Caki2 (cell line): ENCODE measurements at regions not wholly inside any gene's neighbourhood (a gene's known extent, or its start where the extent isn't known, plus 50 kb on each side); places are given as distances from the start of the nearest gene placed in this dataset.
"Not testable (repeated sequence)": the region's sequence is repeated elsewhere in the genome, so short reads cannot be mapped to it uniquely, and the experiment has no call there.

Experiments used
- DNase-seq: peaks from one replicate; pipeline ENCODE4 v3.0.0-alpha.2; 2015; ENCODE audit warnings: low read depth
- in situ Hi-C: cut with HindIII; loops from 2 replicates; pipeline ENCODE4 v1.10.0; 2016; ENCODE audit warnings: low sequenced_read_pairs, low pct_unique_long_range_greater_than_20kb, mixed read lengths

DNA sequence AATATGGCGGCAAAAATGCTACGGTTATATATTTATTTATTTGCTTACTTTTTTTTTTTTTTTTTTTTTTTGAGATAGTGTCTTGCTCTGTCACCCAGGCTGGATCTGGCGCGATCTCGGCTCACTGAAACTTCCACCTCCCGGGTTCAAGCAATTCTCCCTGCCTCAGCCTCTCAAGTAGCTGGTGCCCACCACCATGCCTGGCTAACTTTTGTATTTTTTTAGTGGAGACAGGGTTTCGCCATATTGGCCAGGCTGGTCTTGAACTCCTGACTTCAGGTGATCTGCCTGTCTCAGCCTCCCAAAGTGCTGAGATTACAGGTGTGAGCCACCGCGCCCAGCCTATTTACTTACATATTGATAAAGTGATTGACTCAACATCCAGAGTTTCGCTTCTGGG lies 511.6 kb downstream of the ZPLD1 start:
- DNase-seq, in situ Hi-C loops: not testable (repeated sequence)

DNA sequence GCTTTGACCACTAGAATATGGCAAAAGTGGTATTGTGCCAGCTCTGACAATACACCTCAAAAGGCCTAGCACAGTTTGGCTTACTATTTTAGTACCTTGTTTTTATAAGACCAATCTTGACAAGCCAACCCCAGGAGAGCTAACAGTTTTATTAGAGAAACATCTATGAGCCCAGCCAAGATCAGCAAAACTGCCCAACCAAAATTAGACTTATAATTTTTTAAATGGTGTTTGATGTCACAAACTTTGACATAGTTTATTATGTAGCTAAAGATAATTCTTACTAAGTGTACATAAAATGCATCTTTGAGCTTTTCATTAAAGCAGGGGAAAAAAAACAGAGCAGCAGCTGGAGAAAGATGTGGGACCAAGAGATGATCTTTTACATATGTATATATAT lies 537.5 kb downstream of the ZPLD1 start:
- in situ Hi-C loops: no loop called here
- no peak for DNase-seq

DNA sequence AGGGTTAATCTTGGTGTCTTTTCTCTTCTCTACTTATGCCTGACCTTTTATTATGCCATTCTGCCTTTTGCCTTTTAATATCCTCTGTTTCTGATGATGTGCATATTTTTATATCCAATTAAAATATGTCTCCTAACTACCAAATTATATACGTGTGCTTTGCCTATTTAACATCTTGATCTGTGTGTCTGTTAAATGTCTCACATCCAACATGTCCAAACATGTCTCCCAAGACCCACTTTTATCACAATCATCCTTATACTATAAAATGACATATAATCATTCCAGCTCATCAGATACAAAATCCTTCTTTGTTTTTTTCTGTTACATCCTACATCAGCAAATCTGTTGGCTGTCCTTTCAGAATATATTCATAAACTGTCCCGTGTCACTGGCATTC lies 539.5 kb downstream of the ZPLD1 start:
- in situ Hi-C loops: no loop called here
- DNase-seq: no peak

DNA sequence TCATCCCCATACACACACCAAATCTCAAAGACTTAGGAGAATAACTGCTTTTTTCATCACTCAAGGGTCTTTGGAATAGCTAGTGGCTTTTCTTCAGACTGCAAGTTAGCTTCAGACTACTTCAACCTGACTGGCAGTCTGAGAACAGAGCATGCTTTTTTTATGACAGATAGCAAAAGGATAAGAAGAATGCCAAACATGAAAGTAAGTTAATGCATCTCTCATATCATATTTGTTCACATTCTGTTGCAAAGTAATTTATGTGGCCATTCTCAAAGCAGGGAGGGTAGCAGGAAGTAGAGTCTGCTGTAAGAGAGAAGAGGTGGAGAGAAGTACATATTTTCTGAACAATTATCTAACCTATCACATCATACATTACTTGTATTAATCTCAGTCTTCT lies 544.4 kb downstream of the ZPLD1 start:
- in situ Hi-C loops: no loop called here
- DNase-seq: no peak

DNA sequence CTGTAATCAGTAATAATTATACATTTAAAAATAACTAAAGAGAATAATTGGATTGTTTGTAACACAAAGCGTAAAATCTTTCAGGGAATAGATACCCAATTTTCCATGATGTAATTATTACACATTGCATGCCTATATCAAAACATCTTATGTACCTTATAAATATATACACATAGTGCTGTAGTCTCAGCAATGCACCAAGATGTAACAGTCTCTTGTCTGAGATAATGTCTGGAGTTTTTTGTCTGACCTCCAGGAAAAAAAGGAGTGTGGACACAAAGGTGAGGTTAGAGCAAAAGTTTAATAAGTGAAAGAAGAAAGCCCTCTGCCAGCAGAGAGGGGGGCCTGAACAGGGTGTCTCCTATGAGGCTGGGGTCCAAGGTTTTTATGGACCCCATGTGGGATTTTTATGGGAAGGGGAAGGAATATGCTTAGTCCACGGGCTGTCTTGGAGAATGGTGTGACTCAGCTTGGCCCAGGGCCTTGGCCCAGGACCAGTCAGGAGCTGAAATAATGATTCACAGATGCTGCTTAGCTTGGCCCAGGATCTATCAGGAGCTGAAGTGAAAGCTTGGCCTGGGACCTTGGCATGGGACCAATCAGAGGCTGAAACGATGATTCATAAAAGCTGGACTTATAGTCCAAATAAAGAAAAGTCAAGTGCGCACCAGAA lies 545.0 kb downstream of the ZPLD1 start:
- DNase-seq: peak; percentile 80
- in situ Hi-C loops: no loop called here

DNA sequence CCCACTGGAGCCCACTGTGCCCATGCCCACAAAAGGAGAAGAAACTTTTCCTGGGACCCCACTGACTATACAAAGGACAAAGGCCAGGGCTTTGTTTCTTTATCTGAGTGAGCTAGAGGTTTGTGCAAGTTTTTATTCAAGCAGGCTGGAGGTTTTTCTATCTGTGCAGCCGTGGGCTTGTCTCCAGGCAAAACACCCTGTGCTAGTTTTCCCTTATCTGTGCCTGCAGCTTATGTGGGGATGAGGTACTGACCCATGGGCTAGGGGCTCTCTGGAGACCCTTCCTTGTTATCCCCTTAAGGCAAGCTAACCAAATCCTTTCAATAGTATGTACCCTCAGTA lies 545.5 kb downstream of the ZPLD1 start:
- no peak for DNase-seq
- in situ Hi-C loops: no loop called here

DNA sequence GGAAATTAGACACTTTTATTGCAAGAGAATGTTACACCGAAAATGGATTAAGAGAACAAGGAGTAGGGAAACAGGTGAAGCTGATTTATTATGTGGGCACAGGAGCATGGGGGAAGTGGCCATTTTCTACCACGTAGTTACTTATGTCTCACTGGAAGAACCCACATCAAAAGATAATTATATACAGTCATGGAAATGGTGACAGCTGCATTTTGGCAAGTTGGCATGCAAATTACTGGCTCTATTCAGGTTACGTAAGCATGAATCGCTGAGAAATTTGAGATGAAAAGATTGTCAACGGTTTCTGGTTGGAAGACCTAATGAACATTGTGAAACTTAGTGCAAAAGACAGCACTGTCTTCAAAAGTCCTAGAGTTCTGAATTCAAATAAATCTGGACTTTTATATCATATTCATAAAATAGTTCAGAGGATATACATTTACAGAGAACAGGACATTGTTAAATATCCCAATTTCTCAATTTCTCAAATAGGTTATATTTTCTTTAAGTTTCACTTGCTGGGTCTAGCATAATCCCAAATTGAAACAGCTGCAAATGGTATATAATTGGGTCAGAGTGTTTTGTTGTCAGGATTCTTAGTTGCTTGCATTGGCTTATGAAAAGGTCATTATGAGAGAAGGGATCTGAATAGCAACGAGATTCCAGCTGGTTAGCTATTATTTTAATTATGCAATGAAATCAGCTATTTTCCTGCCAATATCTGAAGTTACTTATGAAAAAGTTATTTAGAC lies 567.8 kb downstream of the ZPLD1 start:
- in situ Hi-C loops: no loop called here
- DNase-seq: no peak

DNA sequence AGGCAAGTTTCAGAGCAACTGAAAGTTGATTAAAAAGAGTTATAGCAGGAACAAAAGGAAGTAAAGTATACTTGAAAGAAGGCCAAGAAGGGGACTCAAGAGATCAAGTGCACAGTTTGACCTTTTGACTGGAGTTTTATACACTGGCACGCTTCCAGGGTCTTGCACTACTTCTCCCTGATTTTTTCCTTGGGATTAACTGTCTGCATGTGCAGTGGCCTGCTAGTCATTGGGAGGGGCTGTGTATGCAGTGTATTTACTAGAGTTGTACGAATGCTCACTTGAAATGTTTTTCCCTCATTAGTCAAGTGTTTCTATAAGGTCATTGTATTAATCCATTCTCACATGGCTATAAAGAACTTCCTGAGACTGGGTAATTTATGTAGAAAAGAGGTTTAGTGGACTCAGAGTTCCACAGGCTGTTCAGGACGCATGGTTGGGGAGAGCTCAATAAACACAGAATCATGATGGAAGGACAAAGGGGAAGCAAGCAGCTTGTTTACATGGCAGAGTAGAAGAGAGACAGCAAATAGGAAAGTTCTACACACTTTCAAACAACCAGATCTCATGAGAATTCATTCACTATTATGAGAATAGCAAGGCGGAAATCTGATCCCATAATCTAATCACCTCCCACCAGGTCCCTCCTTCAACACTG lies 571.8 kb downstream of the ZPLD1 start:
- in situ Hi-C loops: no loop called here
- no peak for DNase-seq

DNA sequence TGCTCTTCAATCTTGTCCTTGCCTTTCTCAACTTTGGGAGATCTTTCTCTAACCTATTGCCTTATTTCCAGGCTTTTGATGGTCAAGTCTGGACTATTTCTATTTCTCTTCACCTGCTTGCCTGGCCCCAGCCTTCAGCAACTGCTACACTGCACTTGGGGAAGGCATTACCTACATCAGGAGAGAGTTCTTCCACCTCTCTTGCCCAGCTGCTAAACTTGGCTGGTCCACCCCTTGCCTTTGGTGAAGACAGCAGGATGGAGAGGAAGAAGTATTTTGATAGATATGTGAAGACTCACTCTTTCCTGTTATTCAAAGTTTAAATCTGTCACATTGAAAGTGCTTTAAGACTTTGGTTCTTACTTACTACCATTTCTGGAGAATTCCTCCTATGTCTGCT lies 574.8 kb downstream of the ZPLD1 start:
- in situ Hi-C loops: no loop called here
- DNase-seq: no peak

DNA sequence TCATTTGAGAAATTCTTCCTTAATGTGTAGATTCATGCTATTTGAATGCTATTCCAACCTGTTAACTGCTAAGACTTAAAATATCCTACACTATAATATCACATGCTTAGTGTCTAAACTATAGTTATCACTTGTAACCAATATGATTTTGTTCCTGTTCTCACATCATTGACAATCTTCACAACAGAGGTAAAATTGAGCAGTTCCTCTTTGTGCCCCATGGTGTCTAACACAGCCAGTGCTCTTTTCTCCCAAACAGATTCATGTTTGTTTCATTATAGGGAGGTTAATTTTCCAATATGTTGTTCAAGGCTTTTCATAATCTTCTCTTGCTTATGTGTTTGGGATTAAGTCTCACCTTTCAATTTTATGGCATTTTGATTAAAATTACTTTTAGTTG lies 591.1 kb downstream of the ZPLD1 start:
- in situ Hi-C loops: no loop called here
- DNase-seq: no peak

DNA sequence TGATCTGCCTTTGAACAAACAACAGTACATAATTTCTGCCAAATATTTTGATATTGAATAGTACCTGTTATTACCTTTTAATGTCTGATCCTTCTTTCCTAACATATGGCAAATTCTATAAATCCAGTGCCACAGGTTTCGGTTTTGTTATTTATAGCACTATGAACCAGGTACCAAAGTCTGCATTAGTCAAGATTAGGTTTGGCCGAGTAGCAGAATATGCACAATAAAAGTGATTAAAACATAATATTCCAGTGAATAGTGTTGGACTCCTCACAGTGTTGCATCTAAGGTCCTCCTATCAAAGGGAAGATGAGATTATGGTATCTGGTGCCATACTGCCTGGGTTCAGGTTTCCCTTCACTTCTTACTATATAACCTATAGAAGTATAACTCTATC lies 599.0 kb downstream of the ZPLD1 start:
- in situ Hi-C loops: no loop called here
- DNase-seq: no peak

DNA sequence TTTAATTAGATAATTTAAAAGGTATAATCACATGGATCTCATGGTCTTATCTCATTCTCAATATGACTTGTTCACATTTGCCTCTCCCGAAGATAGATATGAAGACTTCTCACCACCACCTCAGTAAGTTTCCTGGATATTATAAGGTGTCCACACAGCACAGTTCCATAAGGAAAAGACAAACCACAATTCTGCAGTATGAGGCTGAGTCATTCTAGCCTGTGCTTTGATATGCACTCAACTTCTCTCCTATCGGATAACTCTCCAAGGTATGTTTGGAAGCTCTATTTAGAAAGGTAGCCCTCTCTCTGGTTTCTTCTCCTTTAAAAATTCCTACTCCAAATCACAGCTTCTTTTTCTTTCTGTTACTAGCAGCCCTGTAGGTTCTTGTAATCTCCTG lies 612.8 kb downstream of the ZPLD1 start:
- DNase-seq: no peak
- in situ Hi-C loops: no loop called here

DNA sequence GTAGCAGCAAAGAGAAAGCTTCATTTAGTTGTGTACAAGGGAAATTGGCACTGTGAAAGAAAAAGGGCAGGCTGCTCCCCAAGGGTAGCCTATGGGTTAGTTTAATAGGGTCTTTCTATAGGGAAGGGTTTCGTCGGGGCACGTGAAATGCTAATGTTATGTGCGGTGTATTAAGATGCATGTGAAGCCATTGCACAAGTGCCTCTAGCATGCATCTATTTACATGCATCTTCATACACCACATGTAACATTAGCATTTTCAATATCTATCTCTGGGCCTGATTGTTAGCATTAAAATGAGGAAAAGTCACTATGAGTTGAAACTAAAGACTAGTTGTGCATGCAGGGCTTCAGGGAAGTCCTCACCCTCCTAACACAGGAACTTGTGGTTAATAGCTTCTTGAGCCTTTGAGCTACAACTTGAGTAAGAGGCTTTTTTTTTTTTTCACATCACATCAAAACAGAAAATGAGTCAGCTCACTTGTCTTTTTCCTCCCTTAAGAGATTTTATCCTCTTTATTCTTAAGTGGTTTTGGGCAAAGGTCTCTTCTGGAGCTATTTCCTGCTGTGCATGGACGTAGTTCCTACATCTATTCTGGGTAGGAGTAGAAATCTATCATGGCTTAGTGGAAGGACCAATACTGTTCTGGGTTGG lies 613.4 kb downstream of the ZPLD1 start:
- no peak for DNase-seq
- in situ Hi-C loops: no loop called here

DNA sequence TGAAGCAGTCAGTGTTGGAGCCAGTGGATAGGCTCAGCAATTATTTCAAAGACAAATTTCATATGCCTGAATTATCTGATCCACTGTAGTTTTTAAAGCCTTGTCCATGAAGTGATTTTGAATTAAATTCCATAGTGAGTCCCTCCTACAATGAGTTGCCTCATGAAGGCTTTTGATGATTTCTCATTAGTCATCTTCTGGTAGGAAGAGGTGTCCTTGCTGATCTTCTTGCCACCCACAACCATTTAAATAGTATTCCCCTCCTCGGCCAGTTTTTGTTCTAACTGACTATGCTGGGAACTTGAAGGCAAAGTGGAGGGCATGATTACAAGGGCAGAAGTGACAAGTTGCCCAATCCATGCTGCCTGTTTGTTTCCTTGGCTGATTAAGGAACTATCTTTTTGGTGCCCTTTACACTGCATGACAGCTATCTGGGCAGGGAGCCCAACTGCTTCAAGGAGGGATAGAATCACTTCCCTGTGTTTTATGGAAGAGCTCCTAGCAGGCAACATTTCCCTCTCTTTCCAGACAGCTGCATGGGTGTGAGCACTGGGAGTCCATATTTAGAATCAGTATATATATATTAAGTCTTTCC lies 617.5 kb downstream of the ZPLD1 start:
- DNase-seq: peak; percentile 13
- in situ Hi-C loops: no loop called here

DNA sequence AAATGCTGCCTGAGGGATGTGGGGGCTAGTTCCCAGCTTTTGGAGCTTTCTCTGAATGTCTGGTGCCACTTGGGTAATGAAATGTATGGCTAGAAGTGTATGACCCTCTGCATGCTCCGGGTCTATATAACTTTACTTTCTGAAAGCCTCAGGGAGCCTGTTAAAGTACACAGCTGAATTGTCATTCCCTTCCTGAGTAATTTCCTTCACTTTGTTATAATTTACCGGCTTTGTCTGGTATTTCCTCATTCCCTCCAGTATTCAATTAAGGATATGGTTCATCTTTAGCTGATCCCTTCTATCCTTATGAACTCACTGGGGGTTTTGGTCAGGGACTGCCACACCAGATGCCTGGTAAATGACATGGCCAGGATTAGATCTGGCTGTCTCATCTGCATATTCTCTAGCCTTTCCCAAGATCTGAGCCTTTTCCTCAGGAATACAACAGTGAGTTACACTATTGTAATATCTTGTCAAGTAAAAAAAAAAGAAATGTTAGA lies 620.3 kb downstream of the ZPLD1 start:
- in situ Hi-C loops: no loop called here
- DNase-seq: no peak

DNA sequence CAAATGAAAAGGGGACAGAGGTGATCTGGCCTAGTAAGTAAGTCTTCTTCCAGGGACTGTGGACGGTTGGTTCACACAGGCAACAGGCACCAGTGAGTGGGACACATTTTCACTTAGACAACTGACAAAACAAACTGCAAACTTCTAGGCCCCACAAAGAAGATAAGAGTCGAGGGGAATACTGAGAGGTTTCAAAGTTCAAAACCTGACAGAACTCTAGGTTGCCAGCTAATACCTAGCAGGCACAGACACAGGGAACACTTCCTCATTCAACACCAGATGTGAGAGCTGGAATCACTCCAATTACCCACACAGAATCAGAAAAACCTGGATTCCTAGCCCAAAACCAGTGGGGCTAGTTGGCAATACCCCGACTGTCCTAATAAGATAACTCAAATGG lies 621.7 kb downstream of the ZPLD1 start:
- in situ Hi-C loops: no loop called here

DNA sequence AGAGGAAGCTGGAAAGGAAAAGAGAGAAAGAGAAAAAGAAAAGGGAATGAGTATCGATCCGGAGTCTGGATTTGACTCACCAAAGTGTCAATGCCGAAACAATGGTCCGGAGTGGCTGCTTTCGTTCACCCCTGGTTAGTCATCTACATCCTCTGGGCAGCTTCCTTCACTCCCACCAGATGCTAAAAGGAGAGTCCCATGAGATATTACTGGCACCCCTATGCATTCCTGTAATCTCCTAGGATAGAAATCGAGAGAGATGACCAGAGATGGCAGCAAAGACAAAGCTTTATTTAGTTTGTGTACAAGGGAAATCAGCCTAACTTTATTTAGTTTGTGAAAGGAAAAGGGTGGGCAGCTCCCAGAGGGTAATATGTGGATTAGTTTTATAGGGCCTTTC lies 622.2 kb downstream of the ZPLD1 start:
- no peak for DNase-seq
- in situ Hi-C loops: no loop called here

More for the DNA sequence above, 621.7 kb downstream of the ZPLD1 start:
- DNase-seq: no peak

DNA sequence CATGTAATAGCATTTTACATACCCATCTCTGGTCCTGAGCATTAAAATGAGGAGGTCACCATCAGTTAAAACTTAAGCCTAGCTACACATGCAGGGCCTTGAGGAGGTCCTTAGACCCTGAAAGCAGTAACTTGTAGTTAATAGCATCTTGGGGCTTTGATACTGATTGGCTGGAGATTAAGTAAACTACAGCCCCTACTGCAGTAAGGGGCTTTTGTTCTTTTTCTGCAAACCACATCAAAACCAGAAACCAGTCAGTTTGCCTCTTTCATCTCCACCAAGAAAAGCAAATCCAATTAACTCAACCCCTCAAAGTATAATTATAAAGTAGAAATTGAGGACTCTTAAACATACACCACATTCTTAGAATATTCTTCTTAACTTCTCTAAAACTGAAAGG lies 622.7 kb downstream of the ZPLD1 start:
- in situ Hi-C loops: no loop called here
- no peak for DNase-seq

DNA sequence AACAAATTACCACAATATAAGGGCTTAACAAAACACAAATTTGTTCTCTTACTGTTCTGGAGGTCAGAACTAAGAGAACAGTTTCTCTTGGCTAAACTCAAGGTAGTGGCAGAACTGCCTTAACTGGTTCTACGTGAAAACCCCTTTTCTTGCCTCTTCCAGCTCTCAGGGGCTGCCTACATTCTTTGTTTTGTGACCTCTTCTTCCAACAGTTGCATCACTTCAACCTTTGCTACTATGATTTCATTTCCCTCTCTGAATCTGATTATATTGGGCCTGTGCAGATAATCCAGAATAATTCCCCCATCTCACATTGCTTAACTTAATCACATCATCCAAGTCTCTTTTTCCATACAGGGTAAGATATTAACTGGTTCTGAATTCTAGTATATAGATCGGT lies 624.6 kb downstream of the ZPLD1 start:
- in situ Hi-C loops: no loop called here
- no peak for DNase-seq
